A673 (cell line): ENCODE measurements at regions not wholly inside any gene's neighbourhood (a gene's known extent, or its start where the extent isn't known, plus 50 kb on each side); places are given as distances from the start of the nearest gene placed in this dataset.

Experiments
- BruUV-seq: library from RNA; stranded (reverse); fragments of 400-500 nt; replicated peaks from 2 replicates; lab custom pipeline; 2021; lab: Mats Ljungman, UMichigan
- CTCF ChIA-PET: fragments of 300-600 bp; sonication (Branson Sonifier 250); formaldehyde crosslinking; loops from one replicate; lab custom pipeline; 2022; ENCODE audit warnings: antibody characterized with exemption; lab: Charles Lee
- POLR2A ChIA-PET: fragments of 300-600 bp; sonication (Branson Sonifier 250); formaldehyde crosslinking; loops from one replicate; lab custom pipeline; 2022; ENCODE audit warnings: antibody characterized with exemption; ENCODE audit not compliant: low non-redundant PET; lab: Charles Lee
- DNase-seq: peaks from one replicate; pipeline ENCODE4 v3.0.0-alpha.2; 2015; ENCODE audit warnings: low spot score
- H3K27ac ChIP-seq: fragments of 200-600 bp; sonication (generic); 2 replicates; pipeline ENCODE4 v1.5.1; 2016; ENCODE audit warnings: mixed run types, low read depth, mild to moderate bottlenecking, mixed read lengths, antibody characterized with exemption, low read length; ENCODE audit not compliant: poor library complexity, severe bottlenecking
- H3K27me3 ChIP-seq: fragments of 200-600 bp; sonication (generic); replicated peaks from 2 replicates; pipeline ENCODE4 v1.6.1; 2017; ENCODE audit warnings: mixed run types, low read depth, mild to moderate bottlenecking, mixed read lengths, antibody characterized with exemption, low read length; ENCODE audit not compliant: insufficient read depth, poor library complexity
- H3K36me3 ChIP-seq: fragments of 200-600 bp; sonication (generic); 2 replicates; pipeline ENCODE4 v1.6.1; 2016; ENCODE audit warnings: mixed run types, mild to moderate bottlenecking, mixed read lengths, antibody characterized with exemption, low read length; ENCODE audit not compliant: insufficient read depth, poor library complexity, severe bottlenecking
- H3K4me1 ChIP-seq: fragments of 200-600 bp; sonication (generic); 2 replicates; pipeline ENCODE4 v1.6.1; 2017; ENCODE audit warnings: mixed run types, mild to moderate bottlenecking, mixed read lengths, antibody characterized with exemption, low read length; ENCODE audit not compliant: insufficient read depth, poor library complexity, severe bottlenecking
- H3K4me3 ChIP-seq: fragments of 200-600 bp; sonication (generic); 2 replicates; pipeline ENCODE4 v1.5.1; 2016; ENCODE audit warnings: low read depth, mixed run types, mild to moderate bottlenecking, mixed read lengths, low read length; ENCODE audit not compliant: poor library complexity, severe bottlenecking
- H3K9me3 ChIP-seq: fragments of 200-600 bp; sonication (generic); 2 replicates; pipeline ENCODE4 v1.6.1; 2016; ENCODE audit warnings: mixed run types, low read depth, mild to moderate bottlenecking, mixed read lengths, antibody characterized with exemption, low read length; ENCODE audit not compliant: poor library complexity, severe bottlenecking
- EZH2 ChIP-seq: fragments of 200-600 bp; sonication (generic); IDR thresholded peaks from 2 replicates; pipeline ENCODE4 v1.6.1; 2017; ENCODE audit warnings: borderline replicate concordance, low read depth, mild to moderate bottlenecking, mixed read lengths, antibody characterized with exemption, low read length; ENCODE audit not compliant: poor library complexity, severe bottlenecking
- intact Hi-C: fragments of 100-400 bp; cut with micrococcal nuclease; formaldehyde crosslinking; loops from one replicate; pipeline ENCODE4 v1.10.0; 2022; ENCODE audit not compliant: unreplicated experiment
- TF ChIP-seq, protein P1 (sequence below): fragments of 300-800, 200-600 bp; sonication (generic); conservative IDR thresholded peaks from 2 replicates; pipeline ENCODE4 v1.5.1; 2017; ENCODE audit warnings: low read depth, mild to moderate bottlenecking, antibody characterized with exemption, low read length, moderate library complexity, mixed read lengths

DNA sequence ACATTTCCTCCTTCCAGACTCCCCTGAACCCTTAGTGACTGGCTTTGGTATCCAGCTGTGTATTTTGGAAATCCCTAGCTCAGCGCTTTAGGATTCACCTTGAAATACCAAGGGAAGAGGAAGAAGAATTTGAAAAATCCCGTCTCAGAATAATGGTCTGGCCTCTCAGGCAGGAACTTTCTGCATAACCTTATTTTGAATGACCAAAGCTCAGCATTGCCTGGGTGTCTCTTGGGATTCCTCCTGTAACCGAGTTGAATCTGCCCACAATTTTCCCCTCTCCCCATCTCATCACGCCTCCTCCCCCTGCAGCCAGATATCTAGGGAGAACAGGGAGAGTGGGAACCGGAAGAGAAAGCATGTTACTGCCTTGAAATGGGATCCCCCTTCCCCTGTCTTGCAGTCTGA lies 116.2 kb downstream of the SMIM20 start:
- intact Hi-C loops = no loop called here
- no peak overlapping the region for H3K27ac ChIP-seq
- BruUV-seq = no TSS peak
- no peak for DNase-seq
- H3K4me1 ChIP-seq = no peaks in the 10 kb centered on the region
- ChIA-PET POLR2A (no interaction called here), CTCF (no interaction called here)
- H3K9me3 ChIP-seq = no peaks in the 10 kb centered on the region
- H3K27me3 ChIP-seq = no peaks in the 10 kb centered on the region
- TF ChIP-seq, protein P1, sequence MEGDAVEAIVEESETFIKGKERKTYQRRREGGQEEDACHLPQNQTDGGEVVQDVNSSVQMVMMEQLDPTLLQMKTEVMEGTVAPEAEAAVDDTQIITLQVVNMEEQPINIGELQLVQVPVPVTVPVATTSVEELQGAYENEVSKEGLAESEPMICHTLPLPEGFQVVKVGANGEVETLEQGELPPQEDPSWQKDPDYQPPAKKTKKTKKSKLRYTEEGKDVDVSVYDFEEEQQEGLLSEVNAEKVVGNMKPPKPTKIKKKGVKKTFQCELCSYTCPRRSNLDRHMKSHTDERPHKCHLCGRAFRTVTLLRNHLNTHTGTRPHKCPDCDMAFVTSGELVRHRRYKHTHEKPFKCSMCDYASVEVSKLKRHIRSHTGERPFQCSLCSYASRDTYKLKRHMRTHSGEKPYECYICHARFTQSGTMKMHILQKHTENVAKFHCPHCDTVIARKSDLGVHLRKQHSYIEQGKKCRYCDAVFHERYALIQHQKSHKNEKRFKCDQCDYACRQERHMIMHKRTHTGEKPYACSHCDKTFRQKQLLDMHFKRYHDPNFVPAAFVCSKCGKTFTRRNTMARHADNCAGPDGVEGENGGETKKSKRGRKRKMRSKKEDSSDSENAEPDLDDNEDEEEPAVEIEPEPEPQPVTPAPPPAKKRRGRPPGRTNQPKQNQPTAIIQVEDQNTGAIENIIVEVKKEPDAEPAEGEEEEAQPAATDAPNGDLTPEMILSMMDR = no peak
- no peak for TF ChIP-seq EZH2
- H3K36me3 ChIP-seq = no peaks in the 10 kb centered on the region
- H3K4me3 ChIP-seq = no peak overlapping the region

DNA sequence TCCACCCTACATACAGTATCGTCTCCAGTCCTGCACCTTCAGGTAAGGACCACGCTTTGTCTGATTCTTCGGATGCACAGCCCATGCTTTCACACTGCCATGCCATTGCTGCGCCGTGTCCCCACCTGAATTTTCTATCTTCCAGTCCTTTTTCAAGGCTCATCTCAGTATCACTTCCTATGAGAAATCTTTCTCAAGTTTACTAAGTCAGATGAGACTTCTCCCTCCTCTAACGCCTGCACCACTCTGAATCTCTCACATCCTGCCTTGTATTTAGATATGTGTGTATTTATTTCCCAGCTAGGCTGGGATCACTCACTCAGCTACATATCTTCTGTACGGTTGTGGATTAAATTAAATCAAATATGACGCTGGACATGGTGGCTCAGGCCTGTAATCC lies 116.8 kb downstream of the SMIM20 start:
- ChIA-PET POLR2A (no interaction called here), CTCF (no interaction called here)
- Histone ChIP-seq H3K4me3 (no peak overlapping the region), H3K36me3 (no peaks in the 10 kb centered on the region), H3K9me3 (no peaks in the 10 kb centered on the region), H3K27ac (no peak overlapping the region), H3K27me3 (no peaks in the 10 kb centered on the region), H3K4me1 (no peaks in the 10 kb centered on the region)
- intact Hi-C loops = no loop called here
- DNase-seq = no peak
- no TSS peak for BruUV-seq
- TF ChIP-seq, protein P1 = no peak
- no peak for TF ChIP-seq EZH2

DNA sequence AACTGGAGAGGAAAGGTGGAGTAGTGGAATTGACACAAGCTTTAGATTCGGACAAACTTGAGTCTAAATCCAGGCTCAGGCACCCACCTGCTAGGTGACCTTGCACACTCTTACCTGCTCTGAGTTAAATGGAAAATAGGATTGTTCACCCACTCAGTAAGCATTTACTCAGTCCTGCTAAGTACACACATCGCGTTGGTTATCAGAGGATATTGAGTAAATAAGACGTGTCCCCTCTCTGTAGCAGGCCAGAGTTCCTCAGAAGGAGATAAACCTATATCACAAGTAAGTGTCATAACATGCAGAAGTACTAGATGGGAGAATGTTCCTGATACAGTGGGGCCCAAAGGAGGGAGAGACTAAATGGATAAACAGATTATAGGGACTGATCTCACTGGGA lies 117.7 kb downstream of the SMIM20 start:
- intact Hi-C loops = no loop called here
- no peaks in the 10 kb centered on the region for H3K36me3 ChIP-seq
- H3K9me3 ChIP-seq = no peaks in the 10 kb centered on the region
- no peak for DNase-seq
- TF ChIP-seq, protein P1 = no peak
- TF ChIP-seq EZH2 = no peak
- no TSS peak for BruUV-seq
- no peaks in the 10 kb centered on the region for H3K4me1 ChIP-seq
- no peak overlapping the region for H3K4me3 ChIP-seq
- ChIA-PET CTCF (no interaction called here), POLR2A (no interaction called here)
- no peak overlapping the region for H3K27ac ChIP-seq
- H3K27me3 ChIP-seq = no peaks in the 10 kb centered on the region
